ENCODE measurements at regions not wholly inside any gene's neighbourhood (a gene's known extent, or its start where the extent isn't known, plus 50 kb on each side); places are given as distances from the start of the nearest gene placed in this dataset.

DNA sequence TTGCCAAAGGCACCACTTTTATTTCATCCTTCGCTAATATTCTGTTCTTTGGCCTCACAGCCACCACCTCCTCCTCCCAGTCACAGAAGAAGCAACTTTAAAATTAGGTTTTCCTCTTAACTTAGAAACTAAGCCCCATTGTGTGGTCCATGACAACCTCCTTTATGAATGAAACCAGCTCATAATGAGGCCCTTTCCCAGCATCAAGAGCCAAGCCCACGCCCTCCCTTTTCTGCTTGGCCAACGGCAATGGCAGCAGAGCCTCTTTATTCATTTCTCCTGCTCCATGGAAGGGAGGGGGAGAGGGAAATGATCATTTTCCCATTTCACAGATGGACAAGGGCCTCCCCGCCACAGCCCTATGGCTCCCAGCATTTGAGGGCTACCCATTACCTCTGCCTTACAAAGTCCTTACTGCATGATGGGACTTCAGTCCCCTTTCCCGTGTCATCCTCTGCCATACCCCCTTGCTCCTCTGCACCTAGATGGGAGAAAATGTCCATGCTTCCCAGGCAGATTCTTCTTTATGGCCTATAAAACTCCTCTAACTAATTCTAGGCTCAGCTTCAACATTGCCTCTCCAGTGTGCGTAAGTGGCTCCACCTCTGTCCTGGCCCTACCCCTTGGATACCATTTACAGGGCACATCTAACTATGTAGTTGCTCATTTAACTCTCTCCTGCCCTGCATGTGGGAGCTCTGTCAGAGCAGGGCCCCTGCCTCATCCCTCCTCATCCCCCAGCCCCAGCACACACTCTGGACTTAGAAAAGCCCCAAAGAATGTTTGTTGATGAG lies 475.5 kb downstream of the RPS24 start:
- no peak for TF ChIP-seq FOXM1 (IDR thresholded peaks at IDR 0.05; ENCODE audit: borderline replicate concordance, low read depth)
- TF ChIP-seq TCF12 (IDR thresholded peaks at IDR 0.05; ENCODE audit: low read depth) = no peak
- no peak for TF ChIP-seq TAF1 (IDR thresholded peaks at IDR 0.05; ENCODE audit: low read depth)
- no peak for TF ChIP-seq CEBPB (IDR thresholded peaks at IDR 0.05)
- TF ChIP-seq TEAD4 (IDR thresholded peaks at IDR 0.05) = no peak
- TF ChIP-seq, protein P1, sequence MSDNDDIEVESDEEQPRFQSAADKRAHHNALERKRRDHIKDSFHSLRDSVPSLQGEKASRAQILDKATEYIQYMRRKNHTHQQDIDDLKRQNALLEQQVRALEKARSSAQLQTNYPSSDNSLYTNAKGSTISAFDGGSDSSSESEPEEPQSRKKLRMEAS (IDR thresholded peaks at IDR 0.05) = no peak
- TF ChIP-seq, protein P2, sequence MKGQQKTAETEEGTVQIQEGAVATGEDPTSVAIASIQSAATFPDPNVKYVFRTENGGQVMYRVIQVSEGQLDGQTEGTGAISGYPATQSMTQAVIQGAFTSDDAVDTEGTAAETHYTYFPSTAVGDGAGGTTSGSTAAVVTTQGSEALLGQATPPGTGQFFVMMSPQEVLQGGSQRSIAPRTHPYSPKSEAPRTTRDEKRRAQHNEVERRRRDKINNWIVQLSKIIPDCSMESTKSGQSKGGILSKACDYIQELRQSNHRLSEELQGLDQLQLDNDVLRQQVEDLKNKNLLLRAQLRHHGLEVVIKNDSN (IDR thresholded peaks at IDR 0.05) = no peak
- no peak for TF ChIP-seq EGR1 (IDR thresholded peaks at IDR 0.05)
- TF ChIP-seq ZBTB7A (IDR thresholded peaks at IDR 0.05; ENCODE audit: low read depth) = no peak
- TF ChIP-seq EP300 (IDR thresholded peaks at IDR 0.05; ENCODE audit: borderline replicate concordance) = no peak
- TF ChIP-seq CREB1 (IDR thresholded peaks at IDR 0.05; ENCODE audit: low read depth) = no peak
- TF ChIP-seq RAD21 (IDR thresholded peaks at IDR 0.05; ENCODE audit: low read depth) = no peak

DNA sequence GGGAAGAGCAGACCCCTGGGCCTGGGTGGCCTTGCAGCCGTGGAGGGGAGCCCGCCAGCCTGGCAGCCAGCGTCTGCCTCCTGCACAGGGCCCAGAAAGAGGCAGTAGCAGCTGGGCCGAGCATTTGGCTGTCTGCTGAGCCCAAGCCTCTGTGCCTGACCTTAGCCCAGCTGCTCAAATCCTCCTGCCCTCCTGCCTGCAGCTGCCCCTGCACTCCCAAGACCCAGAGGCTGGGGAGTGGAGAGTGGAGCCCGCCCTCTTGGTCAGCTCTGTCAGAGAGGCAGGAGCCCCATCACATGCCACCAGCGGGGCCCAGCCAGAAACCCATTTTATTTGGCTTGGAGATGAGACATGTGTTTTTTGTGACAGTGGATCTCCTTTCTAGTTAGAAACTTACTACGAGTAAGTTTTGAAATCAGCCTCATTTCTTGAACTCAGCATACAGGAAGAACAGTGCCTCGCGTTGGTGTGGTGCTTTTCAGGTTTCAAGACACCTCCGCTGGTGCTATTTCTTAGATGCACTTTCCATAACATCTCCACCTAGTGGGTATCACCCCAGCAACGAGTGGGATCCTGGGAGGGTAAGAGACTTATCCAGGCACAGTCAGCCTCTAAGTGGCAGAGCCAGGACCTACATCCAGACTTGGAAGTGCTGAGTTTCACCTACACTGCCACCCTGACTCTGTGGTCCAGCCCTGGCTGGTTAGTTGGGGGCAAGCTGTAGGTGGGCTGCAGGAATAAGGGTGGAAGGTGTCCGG lies 477.1 kb downstream of the RPS24 start:
- TF ChIP-seq YY1 (IDR thresholded peaks at IDR 0.05; ENCODE audit: low read depth) (no peak), FOXM1 (IDR thresholded peaks at IDR 0.05; ENCODE audit: borderline replicate concordance, low read depth) (no peak), ZBTB7A (IDR thresholded peaks at IDR 0.05; ENCODE audit: low read depth) (no peak), TEAD4 (IDR thresholded peaks at IDR 0.05) (no peak), EGR1 (IDR thresholded peaks at IDR 0.05) (no peak)
- TF ChIP-seq, protein P3, sequence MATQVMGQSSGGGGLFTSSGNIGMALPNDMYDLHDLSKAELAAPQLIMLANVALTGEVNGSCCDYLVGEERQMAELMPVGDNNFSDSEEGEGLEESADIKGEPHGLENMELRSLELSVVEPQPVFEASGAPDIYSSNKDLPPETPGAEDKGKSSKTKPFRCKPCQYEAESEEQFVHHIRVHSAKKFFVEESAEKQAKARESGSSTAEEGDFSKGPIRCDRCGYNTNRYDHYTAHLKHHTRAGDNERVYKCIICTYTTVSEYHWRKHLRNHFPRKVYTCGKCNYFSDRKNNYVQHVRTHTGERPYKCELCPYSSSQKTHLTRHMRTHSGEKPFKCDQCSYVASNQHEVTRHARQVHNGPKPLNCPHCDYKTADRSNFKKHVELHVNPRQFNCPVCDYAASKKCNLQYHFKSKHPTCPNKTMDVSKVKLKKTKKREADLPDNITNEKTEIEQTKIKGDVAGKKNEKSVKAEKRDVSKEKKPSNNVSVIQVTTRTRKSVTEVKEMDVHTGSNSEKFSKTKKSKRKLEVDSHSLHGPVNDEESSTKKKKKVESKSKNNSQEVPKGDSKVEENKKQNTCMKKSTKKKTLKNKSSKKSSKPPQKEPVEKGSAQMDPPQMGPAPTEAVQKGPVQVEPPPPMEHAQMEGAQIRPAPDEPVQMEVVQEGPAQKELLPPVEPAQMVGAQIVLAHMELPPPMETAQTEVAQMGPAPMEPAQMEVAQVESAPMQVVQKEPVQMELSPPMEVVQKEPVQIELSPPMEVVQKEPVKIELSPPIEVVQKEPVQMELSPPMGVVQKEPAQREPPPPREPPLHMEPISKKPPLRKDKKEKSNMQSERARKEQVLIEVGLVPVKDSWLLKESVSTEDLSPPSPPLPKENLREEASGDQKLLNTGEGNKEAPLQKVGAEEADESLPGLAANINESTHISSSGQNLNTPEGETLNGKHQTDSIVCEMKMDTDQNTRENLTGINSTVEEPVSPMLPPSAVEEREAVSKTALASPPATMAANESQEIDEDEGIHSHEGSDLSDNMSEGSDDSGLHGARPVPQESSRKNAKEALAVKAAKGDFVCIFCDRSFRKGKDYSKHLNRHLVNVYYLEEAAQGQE (IDR thresholded peaks at IDR 0.05; ENCODE audit: low read depth) = no peak

DNA sequence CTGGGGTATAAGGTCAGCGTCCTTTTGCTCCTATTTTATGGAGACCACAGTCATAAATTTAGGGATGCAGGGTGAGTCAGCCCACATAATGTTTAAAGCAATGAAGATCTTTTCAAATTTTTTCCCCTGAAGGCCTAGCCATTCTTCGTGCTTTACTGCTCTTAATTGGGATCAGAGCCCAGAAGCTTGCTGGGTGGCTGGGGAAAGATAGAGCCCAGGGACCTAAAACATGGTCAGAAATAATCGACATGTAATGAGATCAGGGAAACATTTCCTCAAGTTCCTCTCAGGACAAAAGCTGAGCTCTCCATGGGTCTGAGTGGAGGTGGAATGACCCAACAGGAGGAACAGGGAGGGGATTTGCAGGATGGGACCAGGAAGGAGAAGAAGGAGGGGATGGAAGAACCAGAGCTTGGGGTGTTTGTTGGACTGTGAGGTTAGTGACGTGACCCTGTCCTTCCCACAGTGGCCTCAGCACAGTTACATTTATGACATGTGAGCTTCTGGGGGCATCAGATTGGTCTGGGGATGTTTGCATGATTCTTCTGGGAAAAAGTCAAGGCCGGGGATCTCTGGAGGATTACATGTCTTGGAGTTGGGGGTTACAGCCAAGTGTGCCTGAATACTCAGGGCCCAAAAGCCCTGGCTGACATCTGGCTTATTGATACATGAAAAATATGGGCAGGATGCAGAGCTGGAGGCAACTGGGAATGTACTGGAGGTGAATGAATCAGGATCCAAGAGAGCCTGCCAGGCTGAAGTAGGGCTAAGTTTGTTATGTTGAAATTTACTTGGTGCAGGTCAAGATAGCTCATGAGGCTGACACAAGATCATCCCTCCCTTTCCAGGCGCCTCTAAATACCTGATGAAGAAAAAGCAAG lies 477.9 kb downstream of the RPS24 start:
- no peak for TF ChIP-seq FOXM1 (IDR thresholded peaks at IDR 0.05; ENCODE audit: borderline replicate concordance, low read depth)
- TF ChIP-seq RAD21 (IDR thresholded peaks at IDR 0.05; ENCODE audit: low read depth) = no peak
- TF ChIP-seq, protein P3 (IDR thresholded peaks at IDR 0.05; ENCODE audit: low read depth) = no peak
- TF ChIP-seq CEBPB (IDR thresholded peaks at IDR 0.05) = no peak
- TF ChIP-seq TCF12 (IDR thresholded peaks at IDR 0.05; ENCODE audit: low read depth) = no peak
- TF ChIP-seq EGR1 (IDR thresholded peaks at IDR 0.05) = no peak
- no peak for TF ChIP-seq NFIC (IDR thresholded peaks at IDR 0.05)
- TF ChIP-seq, protein P1 (IDR thresholded peaks at IDR 0.05) = no peak
- no peak for TF ChIP-seq ZBTB7A (IDR thresholded peaks at IDR 0.05; ENCODE audit: low read depth)
- TF ChIP-seq, protein P2 (IDR thresholded peaks at IDR 0.05) = no peak
- no peak for TF ChIP-seq TAF1 (IDR thresholded peaks at IDR 0.05; ENCODE audit: low read depth)

DNA sequence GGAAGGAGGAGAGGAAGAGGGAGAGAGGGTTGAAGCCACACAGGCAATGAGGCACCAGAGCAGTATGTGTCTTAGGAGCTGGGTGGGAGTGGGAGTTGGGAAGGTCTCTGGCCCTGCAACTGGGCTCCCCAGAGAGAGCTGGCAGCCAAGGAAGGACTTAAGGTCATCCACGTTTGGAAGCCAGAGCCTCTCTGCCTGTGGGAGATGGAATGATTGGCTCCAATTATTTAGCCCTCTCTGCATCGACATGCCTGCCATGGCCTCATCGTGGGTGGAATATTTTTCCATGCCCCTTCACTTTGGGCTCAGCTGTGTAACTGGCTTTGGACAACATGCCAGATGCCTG lies 478.5 kb downstream of the RPS24 start:
- no peak for TF ChIP-seq NFIC (IDR thresholded peaks at IDR 0.05)
- TF ChIP-seq, protein P2 (IDR thresholded peaks at IDR 0.05) = no peak
- no peak for TF ChIP-seq TEAD4 (IDR thresholded peaks at IDR 0.05)
- no peak for TF ChIP-seq YY1 (IDR thresholded peaks at IDR 0.05; ENCODE audit: low read depth)
- no peak for TF ChIP-seq TCF12 (IDR thresholded peaks at IDR 0.05; ENCODE audit: low read depth)
- TF ChIP-seq ZBTB7A (IDR thresholded peaks at IDR 0.05; ENCODE audit: low read depth) = no peak
- TF ChIP-seq FOXM1 (IDR thresholded peaks at IDR 0.05; ENCODE audit: borderline replicate concordance, low read depth) = no peak
- no peak for TF ChIP-seq CEBPB (IDR thresholded peaks at IDR 0.05)
- TF ChIP-seq EP300 (IDR thresholded peaks at IDR 0.05; ENCODE audit: borderline replicate concordance) = no peak
- TF ChIP-seq, protein P3 (IDR thresholded peaks at IDR 0.05; ENCODE audit: low read depth) = no peak
- no peak for TF ChIP-seq EGR1 (IDR thresholded peaks at IDR 0.05)

Measured in Ishikawa (cell line).